IgD-negative memory B cell (primary cell): ENCODE measurements at regions not wholly inside any gene's neighbourhood (a gene's known extent, or its start where the extent isn't known, plus 50 kb on each side); places are given as distances from the start of the nearest gene placed in this dataset.
A peak's percentile ranks its signal among the peaks of the same experiment; 100 is the strongest.

ENCODE experiments used
- H3K27ac Mint-ChIP-seq, 3 donors: one replicate each; pipeline ENCODE4 v1.8.0; 2020 to 2022; ENCODE audit warnings: mild to moderate bottlenecking in 3 of 3, mixed read lengths in 3 of 3, moderate library complexity in 1 of 3
- H3K27me3 Mint-ChIP-seq: one replicate; pipeline ENCODE4 v1.8.0; 2021; ENCODE audit warnings: mixed read lengths
- H3K36me3 Mint-ChIP-seq: one replicate; pipeline ENCODE4 v1.8.0; 2020; ENCODE audit warnings: mild to moderate bottlenecking, mixed read lengths
- H3K4me1 Mint-ChIP-seq, 3 donors: one replicate each; pipeline ENCODE4 v1.8.0; 2020 to 2022; ENCODE audit warnings: mixed read lengths in 3 of 3, mild to moderate bottlenecking in 1 of 3
- H3K4me3 Mint-ChIP-seq, 4 donors: one replicate each; pipeline ENCODE4 v1.8.0; 2020 to 2022; ENCODE audit warnings: mild to moderate bottlenecking in 4 of 4, mixed read lengths in 4 of 4, moderate library complexity in 3 of 4
- H3K9me3 Mint-ChIP-seq, 3 donors: one replicate each; pipeline ENCODE4 v1.8.0; 2020 to 2021; ENCODE audit warnings: mixed read lengths in 3 of 3, mild to moderate bottlenecking in 1 of 3

- H3K4me3 Mint-ChIP-seq, result no peak overlapping the region
- peaks cover 5 to 15% (median 8%) of the 10 kb centered on the region in 3 donors for H3K9me3 Mint-ChIP-seq
- H3K27ac Mint-ChIP-seq, result no peak overlapping the region
- H3K4me1 Mint-ChIP-seq, result peaks cover 4 to 12% (median 5%) of the 10 kb centered on the region in 3 donors
- peaks cover 1% of the 10 kb centered on the region for H3K36me3 Mint-ChIP-seq
- no peaks in the 10 kb centered on the region for H3K27me3 Mint-ChIP-seq
Observed at GRCh38 chr7:41869997-41870396, 167.1 kb upstream of the INHBA start.

- H3K36me3 Mint-ChIP-seq, result peaks cover 1% of the 10 kb centered on the region
- peaks cover 4 to 12% (median 5%) of the 10 kb centered on the region in 3 donors for H3K4me1 Mint-ChIP-seq
- H3K27me3 Mint-ChIP-seq, result no peaks in the 10 kb centered on the region
- H3K27ac Mint-ChIP-seq, result no peak overlapping the region
- H3K9me3 Mint-ChIP-seq, result peaks cover 5 to 15% (median 8%) of the 10 kb centered on the region in 3 donors
- H3K4me3 Mint-ChIP-seq, result no peak overlapping the region
Observed at GRCh38 chr7:41869596-41869995, 166.7 kb upstream of the INHBA start.

GRCh38 chr7:41869091-41869490 lies 166.2 kb upstream of the INHBA start:
- Mint-ChIP-seq H3K4me1 (peaks cover 4 to 11% (median 5%) of the 10 kb centered on the region in 3 donors), H3K36me3 (peaks cover 1% of the 10 kb centered on the region), H3K27ac (no peak overlapping the region), H3K4me3 (no peak overlapping the region), H3K27me3 (no peaks in the 10 kb centered on the region), H3K9me3 (peaks cover 5 to 16% (median 9%) of the 10 kb centered on the region in 3 donors)

- peaks cover 1% of the 10 kb centered on the region for H3K36me3 Mint-ChIP-seq
- H3K4me1 Mint-ChIP-seq, result peaks cover 4 to 8% (median 5%) of the 10 kb centered on the region in 3 donors
- H3K4me3 Mint-ChIP-seq, result no peak overlapping the region
- H3K9me3 Mint-ChIP-seq, result peaks cover 5 to 22% (median 9%) of the 10 kb centered on the region in 3 donors
- H3K27me3 Mint-ChIP-seq, result no peaks in the 10 kb centered on the region
- H3K27ac Mint-ChIP-seq, result no peak overlapping the region
Observed at GRCh38 chr7:41867639-41868280, 164.9 kb upstream of the INHBA start.

- Mint-ChIP-seq H3K36me3 (peaks cover 1% of the 10 kb centered on the region), H3K4me1 (peaks cover 0 to 5% (median 4%) of the 10 kb centered on the region in 3 donors), H3K4me3 (no peak overlapping the region), H3K9me3 (peaks cover 5 to 22% (median 9%) of the 10 kb centered on the region in 3 donors), H3K27ac (no peak overlapping the region), H3K27me3 (no peaks in the 10 kb centered on the region)
Observed at GRCh38 chr7:41862261-41862660, 159.4 kb upstream of the INHBA start.

GRCh38 chr7:41861642-41862041 lies 158.8 kb upstream of the INHBA start:
- H3K36me3 Mint-ChIP-seq, result peaks cover 1% of the 10 kb centered on the region
- H3K4me3 Mint-ChIP-seq, result no peak overlapping the region
- peak overlapping the region in 1 of 3 donors; percentile 53 for H3K27ac Mint-ChIP-seq
- H3K27me3 Mint-ChIP-seq, result no peaks in the 10 kb centered on the region
- peaks cover 5 to 20% (median 9%) of the 10 kb centered on the region in 3 donors for H3K9me3 Mint-ChIP-seq
- peaks cover 0 to 5% (median 4%) of the 10 kb centered on the region in 3 donors for H3K4me1 Mint-ChIP-seq

GRCh38 chr7:41858201-41858600 lies 155.3 kb upstream of the INHBA start:
- Mint-ChIP-seq H3K9me3 (peaks cover 0 to 2% (median 0%) of the 10 kb centered on the region in 3 donors), H3K27ac (no peak overlapping the region), H3K4me1 (peaks cover 0 to 5% (median 0%) of the 10 kb centered on the region in 3 donors), H3K27me3 (peaks cover 3% of the 10 kb centered on the region), H3K36me3 (peaks cover 3% of the 10 kb centered on the region), H3K4me3 (no peak overlapping the region)

GRCh38 chr7:41855798-41856197 lies 152.9 kb upstream of the INHBA start:
- Mint-ChIP-seq H3K9me3 (peaks cover 0 to 4% (median 2%) of the 10 kb centered on the region in 3 donors), H3K36me3 (peaks cover 3% of the 10 kb centered on the region), H3K4me1 (no peaks in the 10 kb centered on the region), H3K27me3 (peaks cover 3% of the 10 kb centered on the region), H3K4me3 (no peak overlapping the region), H3K27ac (no peak overlapping the region)

- Mint-ChIP-seq H3K27me3 (no peaks in the 10 kb centered on the region), H3K4me3 (no peak overlapping the region), H3K4me1 (peaks cover 0 to 6% (median 2%) of the 10 kb centered on the region in 3 donors), H3K27ac (no peak overlapping the region), H3K36me3 (no peaks in the 10 kb centered on the region), H3K9me3 (peaks cover 2 to 14% (median 9%) of the 10 kb centered on the region in 3 donors)
Observed at GRCh38 chr7:41847606-41848005, 144.7 kb upstream of the INHBA start.

- H3K36me3 Mint-ChIP-seq, result no peaks in the 10 kb centered on the region
- H3K4me1 Mint-ChIP-seq, result peaks cover 0 to 6% (median 2%) of the 10 kb centered on the region in 3 donors
- no peak overlapping the region for H3K27ac Mint-ChIP-seq
- no peaks in the 10 kb centered on the region for H3K27me3 Mint-ChIP-seq
- peaks cover 2 to 14% (median 9%) of the 10 kb centered on the region in 3 donors for H3K9me3 Mint-ChIP-seq
- no peak overlapping the region for H3K4me3 Mint-ChIP-seq
Observed at GRCh38 chr7:41847151-41847550, 144.3 kb upstream of the INHBA start.

- H3K27ac Mint-ChIP-seq, result no peak overlapping the region
- H3K4me1 Mint-ChIP-seq, result peaks cover 0 to 4% (median 2%) of the 10 kb centered on the region in 3 donors
- H3K36me3 Mint-ChIP-seq, result no peaks in the 10 kb centered on the region
- H3K9me3 Mint-ChIP-seq, result peaks cover 3 to 14% (median 6%) of the 10 kb centered on the region in 3 donors
- H3K27me3 Mint-ChIP-seq, result no peaks in the 10 kb centered on the region
- H3K4me3 Mint-ChIP-seq, result no peak overlapping the region
Observed at GRCh38 chr7:41842956-41843355, 140.1 kb upstream of the INHBA start.

- Mint-ChIP-seq H3K4me1 (peaks cover 3 to 16% (median 14%) of the 10 kb centered on the region in 3 donors), H3K27me3 (no peaks in the 10 kb centered on the region), H3K27ac (no peak overlapping the region)
Observed at GRCh38 chr7:41837916-41838315, 135.0 kb upstream of the INHBA start.

GRCh38 chr7:41835976-41836530 lies 133.2 kb upstream of the INHBA start:
- Mint-ChIP-seq H3K4me1 (peaks cover 2 to 16% (median 14%) of the 10 kb centered on the region in 3 donors), H3K27ac (no peak overlapping the region), H3K36me3 (peaks cover 1% of the 10 kb centered on the region), H3K9me3 (peaks cover 3 to 20% (median 7%) of the 10 kb centered on the region in 3 donors), H3K27me3 (peaks cover 2% of the 10 kb centered on the region), H3K4me3 (no peak overlapping the region)

More at GRCh38 chr7:41837916-41838315, 135.0 kb upstream of the INHBA start:
- Mint-ChIP-seq H3K4me3 (no peak overlapping the region), H3K9me3 (peaks cover 7 to 13% (median 7%) of the 10 kb centered on the region in 3 donors), H3K36me3 (peaks cover 1% of the 10 kb centered on the region)

GRCh38 chr7:41834805-41835694 lies 132.2 kb upstream of the INHBA start:
- Mint-ChIP-seq H3K4me1 (peaks cover 2 to 16% (median 14%) of the 10 kb centered on the region in 3 donors), H3K9me3 (peaks cover 3 to 14% (median 5%) of the 10 kb centered on the region in 3 donors), H3K36me3 (peaks cover 1% of the 10 kb centered on the region), H3K4me3 (no peak overlapping the region), H3K27me3 (peaks cover 2% of the 10 kb centered on the region), H3K27ac (peak overlapping the region in 1 of 3 donors; percentile 62)

GRCh38 chr7:41832941-41833340 lies 130.1 kb upstream of the INHBA start:
- Mint-ChIP-seq H3K27me3 (peaks cover 2% of the 10 kb centered on the region), H3K4me3 (no peak overlapping the region), H3K4me1 (peaks cover 0 to 16% (median 12%) of the 10 kb centered on the region in 3 donors), H3K9me3 (peaks cover 3 to 8% (median 4%) of the 10 kb centered on the region in 3 donors), H3K36me3 (peaks cover 1% of the 10 kb centered on the region), H3K27ac (no peak overlapping the region)
